ENCODE measurements at regions not wholly inside any gene's neighbourhood (a gene's known extent, or its start where the extent isn't known, plus 50 kb on each side); places are given as distances from the start of the nearest gene placed in this dataset.

- H2BK120ac ChIP-seq (ENCODE audit: low read depth, low read length) = no peak overlapping the region; the same call in 1 of the 2 replicates
- no peak overlapping the region for H4K5ac ChIP-seq (ENCODE audit: low read depth, low read length)
- no peak overlapping the region for H3K4me2 ChIP-seq (ENCODE audit: low read depth, low read length)
- H2AK5ac ChIP-seq (ENCODE audit: low read depth, low read length) = no peak overlapping the region
- no peak overlapping the region for H3K4ac ChIP-seq (ENCODE audit: low read depth, low read length)
- H3K27ac ChIP-seq (ENCODE audit: insufficient read depth, low read length) = no peak overlapping the region
- ATAC-seq (ENCODE audit: low read depth) (peak; percentile 91), DNase-seq (peak; percentile 70)
- no peak overlapping the region; the same call in 1 of the 2 replicates for H3K18ac ChIP-seq (ENCODE audit: low read depth, low read length)
- H2BK5ac ChIP-seq (ENCODE audit: low read depth, low read length, poor library complexity, severe bottlenecking) = no peak overlapping the region
- H2BK20ac ChIP-seq (ENCODE audit: low read depth, low read length) = peak overlapping the region; percentile 21; the same call in 1 of the 2 replicates
- no peak overlapping the region for H2BK15ac ChIP-seq (ENCODE audit: low read depth, low read length)
- H4K8ac ChIP-seq (ENCODE audit: low read depth in 2 of 2, low read length in 2 of 2) = 0 out of 4 replicates have a peak overlapping the region, but pooled peaks of 1 of the 2 experiments have one; percentile 22
- no peak overlapping the region for H3K4me3 ChIP-seq (ENCODE audit: insufficient read depth, low read depth, low read length)
- POLR2A ChIA-PET (ENCODE audit: unreplicated experiment) = no interaction called here
- TF ChIP-seq POLR2A (IDR thresholded peaks at IDR 0.05; ENCODE audit: low read depth, low read length) = no peak
- no peak for TF ChIP-seq SMC3 (IDR thresholded peaks at IDR 0.05; ENCODE audit: low read depth, low read length)
- no peak for TF ChIP-seq MXI1 (IDR thresholded peaks at IDR 0.05; ENCODE audit: borderline replicate concordance, low read depth, low read length)
- TF ChIP-seq BHLHE40 (IDR thresholded peaks at IDR 0.05; ENCODE audit: low read depth, low read length) = no peak
- no peak for TF ChIP-seq RCOR1 (IDR thresholded peaks at IDR 0.05; ENCODE audit: insufficient replicate concordance, low read length)
- TF ChIP-seq MAZ (IDR thresholded peaks at IDR 0.05; ENCODE audit: borderline replicate concordance, low read depth, low read length) = no peak
- peaks cover 2% of the 10 kb centered on the region; the same call in 1 of the 2 replicates for H3K4me1 ChIP-seq (ENCODE audit: control insufficient read depth, insufficient read depth, low read length)
- H3K27me3 ChIP-seq (ENCODE audit: control insufficient read depth, insufficient read depth, low read length) = no peaks in the 10 kb centered on the region
- no peak overlapping the region for H3K23ac ChIP-seq (ENCODE audit: low read depth, low read length)
- in situ Hi-C loops (cut with MboI; ENCODE audit: low sequenced_read_pairs) = no loop called here
- H3K56ac ChIP-seq (ENCODE audit: extremely low read depth, insufficient read depth, low read length) = no peak overlapping the region
- no CpG with 5 or more reads among the region's 2 CpGs for WGBS, 2 experiments (ENCODE audit: extremely low coverage in 2 of 2, insufficient read length in 1 of 2)
- no peaks in the 10 kb centered on the region for H4K20me1 ChIP-seq (ENCODE audit: insufficient read depth, low read length)
- dilution Hi-C loops (cut with HindIII; ENCODE audit: low sequenced_read_pairs, unreplicated experiment) = no loop called here
- H3K9me3 ChIP-seq (ENCODE audit: control insufficient read depth, insufficient read depth, low read length) = no peaks in the 10 kb centered on the region
- H3K9ac ChIP-seq (ENCODE audit: low read depth, low read length) = no peak overlapping the region
- no peaks in the 10 kb centered on the region for H3K9me1 ChIP-seq (ENCODE audit: insufficient read depth, low read length)
- CTCF ChIA-PET = no interaction called here
- no peak overlapping the region for H4K91ac ChIP-seq (ENCODE audit: insufficient read depth, low read depth, low read length)
- BruUV-seq (replicated peaks) = no TSS peak
- H3K36me3 ChIP-seq (ENCODE audit: control insufficient read depth, insufficient read depth, low read length) = no peaks in the 10 kb centered on the region
- H2AFZ ChIP-seq (replicated peaks; ENCODE audit: low read length, poor library complexity) = peak overlapping the region; percentile 36
- H2AK9ac ChIP-seq (replicated peaks; ENCODE audit: low read depth, low read length, poor library complexity) = no peak overlapping the region
- no peak overlapping the region for H3K14ac ChIP-seq (replicated peaks; ENCODE audit: low read depth, low read length)
- H3K79me1 ChIP-seq (ENCODE audit: low read depth in 1 of 2, low read length in 2 of 2) = no peaks in the 10 kb centered on the region
- intact Hi-C loops (cut with micrococcal nuclease) = no loop called here
Measured at GRCh38 chr7:19248681-19249080, 103.5 kb upstream of the FERD3L start.
